ENCODE measurements at regions not wholly inside any gene's neighbourhood (a gene's known extent, or its start where the extent isn't known, plus 50 kb on each side); places are given as distances from the start of the nearest gene placed in this dataset.
"Not testable (repeated sequence)": the region's sequence is repeated elsewhere in the genome, so short reads cannot be mapped to it uniquely, and the experiment has no call there.

GRCh38 chr16:8436931-8437330, 153.4 kb downstream of the TMEM114 start:
- no peak for DNase-seq

- no peak for DNase-seq
These were observed 158.5 kb downstream of the TMEM114 start for GRCh38 chr16:8431783-8432182.

GRCh38 chr16:8430401-8430800, 159.9 kb downstream of the TMEM114 start:
- no peak for DNase-seq

GRCh38 chr16:8426569-8426968, 163.7 kb downstream of the TMEM114 start:
- no peak for DNase-seq

- DNase-seq = no peak
These were observed 173.2 kb downstream of the TMEM114 start for GRCh38 chr16:8417145-8417544.

GRCh38 chr16:8408855-8409567, 181.3 kb downstream of the TMEM114 start:
- DNase-seq = no peak

GRCh38 chr16:8407351-8407750, 183.0 kb downstream of the TMEM114 start:
- DNase-seq = no peak

- DNase-seq = no peak
These were observed 186.1 kb downstream of the TMEM114 start for GRCh38 chr16:8403978-8404749.

- no peak for DNase-seq
These were observed 187.1 kb downstream of the TMEM114 start for GRCh38 chr16:8402981-8403843.

GRCh38 chr16:8400683-8401082, 189.6 kb downstream of the TMEM114 start:
- not testable (repeated sequence) for DNase-seq

GRCh38 chr16:8398548-8398947, 191.8 kb downstream of the TMEM114 start:
- DNase-seq = no peak

GRCh38 chr16:8397223-8397622, 193.1 kb downstream of the TMEM114 start:
- DNase-seq = no peak

- DNase-seq = no peak
These were observed 193.8 kb downstream of the TMEM114 start for GRCh38 chr16:8396463-8396862.

GRCh38 chr16:8391257-8391656, 199.1 kb downstream of the TMEM114 start:
- no peak for DNase-seq

- DNase-seq = no peak
These were observed 201.6 kb downstream of the TMEM114 start for GRCh38 chr16:8388684-8389083.

- no peak for DNase-seq
These were observed 208.5 kb downstream of the TMEM114 start for GRCh38 chr16:8381814-8382213.

GRCh38 chr16:8380311-8380710, 210.0 kb downstream of the TMEM114 start:
- no peak for DNase-seq

GRCh38 chr16:8377864-8378263, 212.4 kb downstream of the TMEM114 start:
- no peak for DNase-seq

- no peak for DNase-seq
These were observed 213.5 kb downstream of the TMEM114 start for GRCh38 chr16:8376858-8377257.

- no peak for DNase-seq
These were observed 213.9 kb downstream of the TMEM114 start for GRCh38 chr16:8376430-8376829.

GRCh38 chr16:8375232-8375587, 215.1 kb downstream of the TMEM114 start:
- no peak for DNase-seq

- no peak for DNase-seq
These were observed 215.6 kb downstream of the TMEM114 start for GRCh38 chr16:8374586-8375231.

Measured in hematopoietic multipotent progenitor cell treated with erythropoietin and hydrocortisone succinate and interleukin-3 and kit ligand, for 8 days (in vitro differentiated cells).